Activated CD4-positive, alpha-beta T cell treated with anti-CD3 and anti-CD28 coated beads, Interleukin-2, amount 50 U/mL, for 4 hours (primary cell): ENCODE measurements at regions not wholly inside any gene's neighbourhood (a gene's known extent, or its start where the extent isn't known, plus 50 kb on each side); places are given as distances from the start of the nearest gene placed in this dataset.

Experiments used
- DNase-seq, 2 experiments: peaks; one replicate each; pipeline ENCODE4 v3.0.0-alpha.2; 2020

GRCh38 chr7:68420342-68421192 is 1177.7 kb upstream of the AUTS2 start:
- DNase-seq = no peak

DNA sequence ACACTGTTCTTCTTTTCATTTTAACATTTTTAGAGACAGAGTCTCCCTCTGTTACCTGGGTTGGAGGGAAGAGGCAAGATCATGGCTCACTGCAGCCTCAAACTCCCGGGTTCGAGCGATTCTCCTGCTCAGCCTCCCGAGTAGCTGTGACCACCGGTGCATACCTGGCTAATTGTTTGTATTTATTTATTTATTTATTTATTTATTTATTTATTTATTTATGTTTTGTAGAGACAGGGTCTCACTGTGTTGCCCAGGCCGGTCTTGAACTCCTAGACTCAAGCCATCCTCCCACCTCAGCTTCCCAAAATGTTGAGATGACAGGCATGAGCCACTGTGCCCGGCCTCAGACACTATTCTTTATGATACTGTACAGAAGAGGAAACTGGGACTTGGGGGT is 1176.6 kb upstream of the AUTS2 start:
- no peak for DNase-seq

DNA sequence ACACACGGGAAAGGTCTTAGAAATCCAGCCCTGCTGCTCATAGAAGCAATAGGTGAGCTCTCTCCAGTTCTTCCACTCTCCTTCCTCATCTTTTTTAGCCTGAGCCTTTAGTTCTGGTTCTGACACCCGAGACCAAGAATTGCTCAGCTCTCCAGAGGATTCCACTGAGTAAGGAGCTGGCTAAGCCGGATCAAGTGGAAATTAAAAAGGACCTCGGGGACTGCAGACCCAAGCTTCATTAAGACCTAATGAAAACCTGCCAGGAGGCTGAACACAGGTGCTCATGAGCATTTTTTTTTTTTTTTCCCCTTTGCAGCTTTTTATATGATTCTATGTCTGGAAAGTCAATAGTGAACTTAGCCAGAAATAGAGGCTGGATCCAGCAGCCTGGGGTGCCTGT is 1176.0 kb upstream of the AUTS2 start:
- DNase-seq = no peak

DNA sequence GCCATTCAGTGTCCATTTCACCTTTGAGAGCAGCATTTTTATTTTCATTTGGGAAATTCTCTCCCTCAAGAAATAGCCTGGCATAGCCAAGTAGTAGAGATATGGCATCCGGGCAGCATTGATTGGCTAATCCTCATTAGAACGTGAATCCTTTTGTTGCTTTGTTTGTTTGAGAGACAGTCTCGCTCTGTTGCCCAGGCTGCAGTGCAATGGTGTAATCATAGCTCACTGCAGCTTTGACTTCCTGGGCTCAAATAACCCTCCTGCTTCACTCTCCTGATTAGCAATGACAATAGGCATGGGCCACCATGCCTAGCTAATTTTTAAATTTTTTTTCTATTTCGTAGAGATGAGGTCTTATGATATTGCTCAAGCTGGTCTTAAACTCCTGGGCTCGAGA is 1174.9 kb upstream of the AUTS2 start:
- no peak for DNase-seq

GRCh38 chr7:68424658-68425297 is 1173.5 kb upstream of the AUTS2 start:
- no peak for DNase-seq

DNA sequence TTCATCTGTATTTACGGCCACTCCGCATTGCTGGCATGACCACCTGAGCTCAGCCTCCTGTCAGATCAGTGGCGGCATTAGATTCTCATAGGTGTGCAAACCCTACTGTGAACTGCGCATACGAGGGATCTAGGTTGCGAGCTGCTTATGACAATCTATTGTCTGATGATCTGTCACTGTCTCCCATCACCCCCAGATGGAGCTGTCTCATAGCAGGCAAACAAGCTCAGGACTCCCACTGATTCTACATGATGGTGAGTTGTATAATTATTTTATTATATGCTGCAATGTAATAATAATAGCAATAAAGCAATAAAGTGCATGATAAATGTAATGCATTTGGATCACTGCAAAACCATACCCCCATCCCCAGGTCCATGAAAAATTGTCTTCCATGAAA is 1172.9 kb upstream of the AUTS2 start:
- no peak for DNase-seq

GRCh38 chr7:68429411-68430117 is 1168.7 kb upstream of the AUTS2 start:
- DNase-seq = no peak

- no peak for DNase-seq
Measured at GRCh38 chr7:68432585-68432984, 1165.7 kb upstream of the AUTS2 start.

DNA sequence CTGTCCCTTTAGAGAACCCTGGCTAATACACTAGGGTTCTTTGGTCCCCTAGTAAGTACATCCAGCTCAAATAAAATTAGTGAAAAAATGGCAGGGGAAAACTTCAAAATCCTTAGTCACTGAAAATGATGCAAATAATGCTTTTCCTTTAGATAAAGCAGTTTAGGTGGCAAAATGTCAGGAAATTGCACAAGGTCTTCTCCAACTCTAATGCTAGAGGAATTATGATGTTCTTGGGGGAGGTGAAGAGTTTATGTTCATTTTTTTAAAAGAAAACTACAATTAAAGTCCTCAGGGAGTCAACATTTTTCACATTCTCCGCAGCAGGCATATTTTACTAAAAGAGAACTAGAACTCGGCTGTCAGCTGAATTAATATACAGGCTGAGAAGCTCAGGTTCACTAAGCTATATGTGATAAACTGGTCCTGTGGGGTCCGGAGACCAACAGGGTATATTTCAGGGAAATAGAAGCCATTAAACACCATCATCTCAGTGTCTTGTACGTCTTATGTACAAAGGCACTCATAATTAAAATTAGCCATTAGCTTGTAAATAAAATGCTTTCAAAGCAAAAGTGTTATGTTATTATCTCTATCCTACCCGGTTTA is 1164.7 kb upstream of the AUTS2 start:
- DNase-seq = no peak

DNA sequence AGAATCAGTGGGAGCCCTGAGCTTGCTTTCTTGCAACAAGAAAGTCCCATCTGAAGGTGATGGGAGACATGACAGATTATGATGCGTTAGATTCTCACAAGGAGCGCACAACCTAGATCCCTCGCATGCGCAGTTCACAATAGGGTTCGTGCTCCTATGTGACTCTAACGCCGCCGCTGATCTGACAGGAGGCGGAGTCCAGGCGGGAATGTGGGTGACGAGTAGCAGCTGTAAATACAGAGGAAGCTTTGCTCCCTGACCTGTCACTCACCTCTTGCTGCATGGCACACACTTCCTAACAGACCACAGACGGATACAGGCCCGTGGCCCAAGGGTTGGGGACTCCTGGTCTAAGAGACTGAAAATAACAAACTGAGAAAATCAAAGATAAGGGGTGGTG is 1163.4 kb upstream of the AUTS2 start:
- no peak for DNase-seq

DNA sequence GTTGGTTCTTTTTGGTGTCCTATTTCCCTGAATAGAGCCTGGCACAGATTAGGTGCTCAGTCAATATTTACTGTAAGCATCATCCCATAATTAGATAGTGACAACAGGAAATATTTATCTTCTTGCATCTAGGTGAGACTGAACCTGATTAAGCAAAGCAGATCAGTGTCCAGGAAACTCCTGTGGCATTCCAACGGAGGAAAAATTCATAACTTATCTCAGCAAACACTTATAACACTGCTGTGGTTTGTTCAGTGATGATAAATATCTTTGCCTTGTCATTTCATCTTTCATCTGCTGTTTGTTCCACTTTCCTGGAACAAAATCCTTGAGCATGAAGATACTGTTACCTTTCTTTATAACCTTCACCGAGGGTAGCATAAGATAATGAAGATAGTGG is 1160.3 kb upstream of the AUTS2 start:
- no peak for DNase-seq

- no peak for DNase-seq
Measured at GRCh38 chr7:68438811-68439210, 1159.5 kb upstream of the AUTS2 start.

DNA sequence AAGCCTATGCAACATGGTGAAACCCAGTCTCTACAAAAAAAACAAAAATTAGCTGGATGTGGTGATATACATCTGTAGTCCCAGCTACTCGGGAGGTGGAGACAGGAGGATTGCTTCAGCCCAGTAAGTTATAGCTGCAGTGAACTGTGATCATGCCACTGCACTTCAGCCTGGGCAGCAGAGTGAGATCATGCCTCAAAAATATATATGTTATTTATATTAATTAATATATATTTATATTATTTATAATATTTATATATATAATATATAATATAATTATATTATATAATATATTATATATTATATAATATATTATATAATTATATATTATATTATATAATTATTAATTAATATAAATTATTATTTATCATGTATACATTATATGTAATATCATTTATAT is 1158.4 kb upstream of the AUTS2 start:
- DNase-seq = no peak

GRCh38 chr7:68440866-68441265 is 1157.4 kb upstream of the AUTS2 start:
- DNase-seq = no peak

GRCh38 chr7:68441645-68442044 is 1156.6 kb upstream of the AUTS2 start:
- DNase-seq = no peak

DNA sequence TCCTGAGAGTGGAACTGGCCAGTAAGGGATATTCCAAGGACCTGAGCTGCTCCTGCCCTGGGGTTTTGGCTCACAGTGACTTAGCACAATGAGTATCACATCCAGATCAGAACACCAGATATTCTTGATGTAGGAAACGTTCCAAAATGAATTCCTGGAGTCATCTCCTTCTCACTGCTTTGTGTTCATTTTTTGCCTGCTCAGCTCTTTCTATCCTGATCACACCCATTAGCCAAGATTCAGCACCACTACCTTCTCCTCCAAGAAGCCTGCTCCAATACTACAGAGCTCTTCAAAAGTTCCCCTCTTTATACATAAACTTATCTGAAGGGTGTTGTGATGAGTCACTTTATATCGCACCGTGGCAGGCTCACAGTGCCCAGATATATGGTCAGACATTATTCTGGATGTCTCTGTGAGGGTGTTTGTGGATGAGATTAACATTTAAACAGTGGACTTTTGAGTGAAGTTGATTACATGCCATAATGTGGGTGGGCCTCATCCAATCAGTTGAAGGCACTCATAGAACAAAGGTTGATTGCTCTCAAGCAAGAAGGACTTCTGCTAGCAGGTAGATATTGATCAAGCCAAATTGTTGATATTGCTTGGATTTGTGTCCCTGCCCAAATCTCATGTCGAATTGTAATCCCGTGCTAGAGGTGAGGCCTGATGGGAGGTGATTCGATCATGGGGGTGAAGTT is 1155.2 kb upstream of the AUTS2 start:
- DNase-seq = no peak

GRCh38 chr7:68444042-68444441 is 1154.2 kb upstream of the AUTS2 start:
- DNase-seq = no peak

- DNase-seq = no peak
Measured at GRCh38 chr7:68444956-68445355, 1153.3 kb upstream of the AUTS2 start.

DNA sequence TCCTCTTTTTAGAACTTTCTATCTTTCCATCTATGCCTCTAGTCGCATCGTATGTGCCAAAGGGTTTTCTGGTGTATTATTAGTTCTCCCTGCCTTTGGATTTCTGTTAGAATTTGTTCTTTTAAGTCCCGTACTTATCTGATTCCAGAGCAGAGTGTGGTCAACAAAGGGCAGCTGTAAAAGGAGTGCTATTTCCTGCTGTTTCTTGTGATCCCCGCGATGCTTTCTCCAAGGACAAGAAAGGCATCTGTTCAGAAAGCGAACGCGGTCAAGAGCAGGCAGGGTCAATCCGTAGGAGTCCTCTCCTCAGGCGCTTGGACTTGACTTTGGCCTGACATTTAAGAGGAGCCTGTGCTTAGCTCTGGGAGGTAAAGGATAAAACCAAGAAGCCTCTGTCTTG is 1152.1 kb upstream of the AUTS2 start:
- no peak for DNase-seq

- no peak for DNase-seq
Measured at GRCh38 chr7:68449099-68449498, 1149.2 kb upstream of the AUTS2 start.

- no peak for DNase-seq
Measured at GRCh38 chr7:68449816-68450215, 1148.5 kb upstream of the AUTS2 start.

DNA sequence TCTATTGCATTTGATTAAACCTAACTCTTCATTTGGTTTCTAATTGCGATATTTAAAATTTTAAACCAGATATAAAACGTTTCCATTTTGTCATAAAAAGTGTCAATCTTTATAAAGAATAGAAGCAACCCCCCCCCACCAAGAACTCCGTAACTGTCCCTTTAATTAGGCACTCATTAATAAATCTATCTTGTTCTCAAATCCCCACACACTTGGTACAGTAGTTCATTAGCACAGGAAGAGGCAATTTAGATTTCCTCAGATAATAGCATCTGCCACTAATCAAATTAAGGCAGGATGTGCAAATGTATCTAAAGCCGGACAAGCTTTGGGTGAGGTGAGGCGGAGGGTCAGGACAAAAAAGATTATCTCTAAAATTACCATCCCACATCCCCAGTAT is 1143.3 kb upstream of the AUTS2 start:
- no peak for DNase-seq

DNA sequence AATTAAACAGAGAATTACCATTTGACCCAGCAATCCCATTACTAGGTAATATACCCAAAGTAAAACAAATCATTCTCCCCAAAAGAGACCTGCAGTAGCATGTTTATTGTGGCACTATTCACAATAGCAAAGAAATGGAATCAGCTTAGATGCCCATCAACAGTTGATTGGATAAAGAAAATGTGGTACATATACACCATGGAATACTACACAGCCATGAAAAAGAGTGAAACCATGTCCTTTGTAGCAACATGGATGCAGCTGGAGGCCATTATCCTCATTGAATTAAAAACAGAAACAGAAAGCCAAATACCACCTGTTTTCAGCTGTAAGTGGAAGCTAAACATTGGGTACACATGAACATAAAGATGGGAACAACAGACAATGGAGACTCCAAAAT is 1141.8 kb upstream of the AUTS2 start:
- DNase-seq = no peak
